IMR-90 (cell line): ENCODE measurements at regions not wholly inside any gene's neighbourhood (a gene's known extent, or its start where the extent isn't known, plus 50 kb on each side); places are given as distances from the start of the nearest gene placed in this dataset.

Experiments used
- ATAC-seq: fragments of 200-7000 bp; cut with Tn5 transposase; 2 replicates; pipeline ENCODE4 v1.9.1; 2020; ENCODE audit warnings: low read depth, mild to moderate bottlenecking, moderate library complexity
- BruUV-seq: library from RNA; stranded (reverse); fragments of 400-500 nt; replicated peaks from 2 replicates; lab custom pipeline; 2021; lab: Mats Ljungman, UMichigan
- CTCF ChIA-PET: fragments of 300-600 bp; formaldehyde crosslinking; extraction: SDS; loops from one replicate; lab custom pipeline; 2021; ENCODE audit warnings: antibody characterized with exemption; lab: Yijun Ruan, JAX
- POLR2A ChIA-PET: fragments of 300-600 bp; sonication (Branson Sonifier 250); formaldehyde crosslinking; loops from one replicate; lab custom pipeline; 2022; ENCODE audit warnings: antibody characterized with exemption; ENCODE audit not compliant: unreplicated experiment; lab: Charles Lee
- DNase-seq: peaks from one replicate; pipeline ENCODE4 v3.0.0; 2013
- H2AFZ ChIP-seq: replicated peaks from 2 replicates; pipeline ENCODE3; 2013; ENCODE audit warnings: low read length, mild to moderate bottlenecking; ENCODE audit not compliant: poor library complexity
- H2AK5ac ChIP-seq: 2 replicates; pipeline ENCODE4 v1.6.1; 2013; ENCODE audit warnings: low read depth, low read length, inconsistent platforms
- H2AK9ac ChIP-seq: replicated peaks from 2 replicates; pipeline ENCODE3; 2013; ENCODE audit warnings: mild to moderate bottlenecking, low read depth, low read length, moderate library complexity; ENCODE audit not compliant: poor library complexity
- H2BK120ac ChIP-seq: 2 replicates; pipeline ENCODE4 v1.6.1; 2013; ENCODE audit warnings: low read depth, low read length, inconsistent platforms
- H2BK15ac ChIP-seq: 3 replicates; pipeline ENCODE4 v1.6.1; 2013; ENCODE audit warnings: low read depth, low read length, inconsistent platforms
- H2BK20ac ChIP-seq: 2 replicates; pipeline ENCODE4 v1.6.1; 2013; ENCODE audit warnings: low read depth, mild to moderate bottlenecking, inconsistent platforms, low read length, moderate library complexity
- H2BK5ac ChIP-seq: 2 replicates; pipeline ENCODE4 v1.6.1; 2013; ENCODE audit warnings: mild to moderate bottlenecking, low read depth, low read length, inconsistent platforms; ENCODE audit not compliant: poor library complexity, severe bottlenecking
- H3K14ac ChIP-seq: replicated peaks from 2 replicates; pipeline ENCODE4 v1.6.1; 2013; ENCODE audit warnings: low read depth, low read length, inconsistent platforms
- H3K18ac ChIP-seq: 2 replicates; pipeline ENCODE4 v1.6.1; 2013; ENCODE audit warnings: low read depth, low read length, control low read depth
- H3K23ac ChIP-seq: 2 replicates; pipeline ENCODE4 v1.6.1; 2013; ENCODE audit warnings: low read depth, low read length, inconsistent platforms
- H3K27ac ChIP-seq: 2 replicates; pipeline ENCODE4 v1.5.1; 2013; ENCODE audit warnings: mild to moderate bottlenecking, control low read depth, low read length; ENCODE audit not compliant: insufficient read depth
- H3K27me3 ChIP-seq: 2 replicates; pipeline ENCODE4 v1.6.1; 2013; ENCODE audit warnings: low read length; ENCODE audit not compliant: control insufficient read depth, insufficient read depth
- H3K36me3 ChIP-seq: 2 replicates; pipeline ENCODE4 v1.6.1; 2013; ENCODE audit warnings: low read length, mixed read lengths; ENCODE audit not compliant: control insufficient read depth, insufficient read depth
- H3K4ac ChIP-seq: 2 replicates; pipeline ENCODE4 v1.6.1; 2013; ENCODE audit warnings: low read depth, low read length, inconsistent platforms
- H3K4me1 ChIP-seq: 2 replicates; pipeline ENCODE4 v1.6.1; 2013; ENCODE audit warnings: low read length, mixed read lengths; ENCODE audit not compliant: control insufficient read depth, insufficient read depth
- H3K4me2 ChIP-seq: 2 replicates; pipeline ENCODE4 v1.6.1; 2013; ENCODE audit warnings: low read depth, mild to moderate bottlenecking, control low read depth, low read length, moderate library complexity
- H3K4me3 ChIP-seq: 2 replicates; pipeline ENCODE4 v1.5.1; 2013; ENCODE audit warnings: low read depth, mild to moderate bottlenecking, control low read depth, low read length, moderate library complexity; ENCODE audit not compliant: insufficient read depth
- H3K56ac ChIP-seq: 2 replicates; pipeline ENCODE4 v1.6.1; 2013; ENCODE audit warnings: low read length, inconsistent platforms; ENCODE audit not compliant: insufficient read depth; ENCODE audit errors: extremely low read depth
- H3K79me1 ChIP-seq, 2 experiments: 2 replicates each; pipeline ENCODE4 v1.6.1; 2013; ENCODE audit warnings: low read length in 2 of 2, inconsistent platforms in 1 of 2, low read depth in 1 of 2
- H3K9ac ChIP-seq: 2 replicates; pipeline ENCODE4 v1.6.1; 2013; ENCODE audit warnings: low read depth, low read length, control low read depth
- H3K9me1 ChIP-seq: 2 replicates; pipeline ENCODE4 v1.6.1; 2013; ENCODE audit warnings: low read length, inconsistent platforms; ENCODE audit not compliant: insufficient read depth
- H3K9me3 ChIP-seq: 2 replicates; pipeline ENCODE4 v1.6.1; 2013; ENCODE audit warnings: low read length; ENCODE audit not compliant: control insufficient read depth, insufficient read depth
- H4K20me1 ChIP-seq: 2 replicates; pipeline ENCODE4 v1.6.1; 2013; ENCODE audit warnings: low read length, inconsistent platforms; ENCODE audit not compliant: insufficient read depth
- H4K5ac ChIP-seq: 2 replicates; pipeline ENCODE4 v1.6.1; 2013; ENCODE audit warnings: mild to moderate bottlenecking, low read depth, low read length, control low read depth
- H4K8ac ChIP-seq, 2 experiments: 2 replicates each; pipeline ENCODE4 v1.6.1; 2013; ENCODE audit warnings: low read depth in 2 of 2, low read length in 2 of 2, control low read depth in 1 of 2, inconsistent platforms in 1 of 2
- H4K91ac ChIP-seq: 2 replicates; pipeline ENCODE4 v1.6.1; 2013; ENCODE audit warnings: low read depth, low read length, inconsistent platforms; ENCODE audit not compliant: insufficient read depth
- BHLHE40 ChIP-seq: fragments of 150-350 bp; IDR thresholded peaks from 2 replicates; pipeline ENCODE4 v1.6.1; 2016; ENCODE audit warnings: mild to moderate bottlenecking, low read depth, low read length
- CEBPB ChIP-seq: IDR thresholded peaks from 2 replicates; pipeline ENCODE4 v1.6.1; 2012; ENCODE audit warnings: low read depth, low read length, improper control_type of control experiment
- ELK1 ChIP-seq: fragments of 150-350 bp; IDR thresholded peaks from 2 replicates; pipeline ENCODE4 v1.6.1; 2016; ENCODE audit warnings: low read depth, mild to moderate bottlenecking, low read length, moderate library complexity, borderline replicate concordance
- FOS ChIP-seq: fragments of 150-350 bp; IDR thresholded peaks from 2 replicates; pipeline ENCODE4 v1.6.1; 2016; ENCODE audit warnings: low read depth, low read length
- MXI1 ChIP-seq: IDR thresholded peaks from 2 replicates; pipeline ENCODE4 v1.6.1; 2012; ENCODE audit warnings: low read depth, mild to moderate bottlenecking, low read length, moderate library complexity, borderline replicate concordance
- POLR2A ChIP-seq: IDR thresholded peaks from 2 replicates; pipeline ENCODE4 v1.6.1; 2012; ENCODE audit warnings: mild to moderate bottlenecking, low read depth, low read length
- RCOR1 ChIP-seq: IDR thresholded peaks from 2 replicates; pipeline ENCODE4 v1.6.1; 2012; ENCODE audit warnings: mild to moderate bottlenecking, low read length, improper control_type of control experiment; ENCODE audit not compliant: insufficient replicate concordance
- SMC3 ChIP-seq: fragments of 150-350 bp; IDR thresholded peaks from 2 replicates; pipeline ENCODE4 v1.6.1; 2016; ENCODE audit warnings: low read depth, mild to moderate bottlenecking, antibody characterized with exemption, low read length, moderate library complexity
- WGBS, 2 experiments: methylation state at CpG; one replicate each; pipeline versions ENCODE4 v1.1.5 to v1.1.7; 2013; ENCODE audit warnings: missing lambda C conversion rate in 2 of 2; ENCODE audit not compliant: insufficient read length in 1 of 2; ENCODE audit errors: extremely low coverage in 2 of 2; 5-methylcytosine and 5-hydroxymethylcytosine counted together
- dilution Hi-C: fragments of 300-500 bp; cut with HindIII; formaldehyde crosslinking; loops from one replicate; pipeline ENCODE4 v1.14.3; 2018; ENCODE audit warnings: low sequenced_read_pairs; ENCODE audit not compliant: unreplicated experiment
- in situ Hi-C: fragments of 300-500 bp; cut with MboI; formaldehyde crosslinking; loops from 3 replicates; pipeline ENCODE4 v1.14.3; 2019; ENCODE audit warnings: low sequenced_read_pairs, inconsistent platforms, mixed read lengths
- intact Hi-C: fragments of 100-400 bp; cut with micrococcal nuclease; formaldehyde crosslinking; loops from 2 replicates; pipeline ENCODE4 v1.10.0; 2022
- TF ChIP-seq, protein P1 (sequence below): conservative IDR thresholded peaks from 2 replicates; pipeline ENCODE4 v1.5.1; 2012; ENCODE audit warnings: mild to moderate bottlenecking, low read depth, low read length, improper control_type of control experiment

DNA sequence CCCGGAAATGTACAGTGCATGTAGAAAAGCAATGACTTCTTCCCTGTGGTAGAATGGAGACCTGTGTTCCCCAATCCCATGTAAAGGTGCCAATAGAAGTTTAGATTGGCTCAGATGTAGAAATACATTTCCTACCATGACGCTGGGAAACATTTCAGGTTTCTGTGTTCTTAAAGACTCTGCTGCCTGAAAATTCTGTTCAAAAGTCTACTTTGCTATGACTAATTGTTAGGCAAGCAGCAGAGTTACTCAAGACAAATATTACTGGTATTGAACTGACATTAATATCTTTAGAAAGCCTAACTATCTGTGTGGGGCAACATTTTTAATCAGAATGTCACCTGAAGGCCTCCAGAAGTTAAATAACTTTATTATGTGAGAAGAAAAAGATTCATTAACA lies 75.5 kb upstream of the ELL2 start:
- no peak overlapping the region; the same call in 1 of the 2 replicates for H3K9ac ChIP-seq
- peak overlapping the region; percentile 30; the same call in 1 of the 2 replicates for H3K4ac ChIP-seq
- ATAC-seq (peak; percentile 48), DNase-seq (peak; percentile 59)
- BruUV-seq = no TSS peak
- no peaks in the 10 kb centered on the region for H3K36me3 ChIP-seq
- intact Hi-C loops (no loop called here), in situ Hi-C loops (no loop called here), dilution Hi-C loops (no loop called here)
- peaks cover 3% of the 10 kb centered on the region; the same call in 1 of the 2 replicates for H3K9me1 ChIP-seq
- H4K8ac ChIP-seq = peak overlapping the region in 1 of 2 experiments; percentile 47; a peak in 2 of 4 replicates
- H4K91ac ChIP-seq = no peak overlapping the region
- H3K27ac ChIP-seq = peak overlapping the region; percentile 75
- WGBS, 2 experiments = no CpG with 5 or more reads among the region's 2 CpGs
- H2BK120ac ChIP-seq = peak overlapping the region; percentile 53; the same call in 1 of the 2 replicates
- POLR2A ChIA-PET = no interaction called here
- no peak overlapping the region; the same call in 1 of the 2 replicates for H2BK20ac ChIP-seq
- no peak overlapping the region for H3K14ac ChIP-seq
- no peak overlapping the region for H4K5ac ChIP-seq
- H3K23ac ChIP-seq = no peak overlapping the region
- H3K27me3 ChIP-seq = no peaks in the 10 kb centered on the region
- peak overlapping the region; percentile 67; the same call in 1 of the 2 replicates for H3K18ac ChIP-seq
- no peak overlapping the region; the same call in 1 of the 2 replicates for H2AK5ac ChIP-seq
- peak overlapping the region; percentile 15; the same call in 1 of the 2 replicates for H3K4me2 ChIP-seq
- no peak overlapping the region for H3K4me3 ChIP-seq
- H3K9me3 ChIP-seq = peaks cover 3% of the 10 kb centered on the region; the same call in 1 of the 2 replicates
- no peak overlapping the region; the same call in 2 of the 3 replicates for H2BK15ac ChIP-seq
- no peak overlapping the region for H2AK9ac ChIP-seq
- no peaks in the 10 kb centered on the region for H4K20me1 ChIP-seq
- CTCF ChIA-PET = no interaction called here
- H3K56ac ChIP-seq = 0 out of 2 replicates have a peak overlapping the region, but pooled peaks have one; percentile 8
- no peak overlapping the region for H2AFZ ChIP-seq
- H3K79me1 ChIP-seq = peaks cover 0 to 4% of the 10 kb centered on the region in 2 experiments; a peak in 2 of 4 replicates
- TF ChIP-seq BHLHE40 (no peak), ELK1 (no peak), MXI1 (no peak), RCOR1 (no peak), CEBPB (peak; percentile 81), POLR2A (no peak), FOS (no peak), SMC3 (no peak)
- TF ChIP-seq, protein P1, sequence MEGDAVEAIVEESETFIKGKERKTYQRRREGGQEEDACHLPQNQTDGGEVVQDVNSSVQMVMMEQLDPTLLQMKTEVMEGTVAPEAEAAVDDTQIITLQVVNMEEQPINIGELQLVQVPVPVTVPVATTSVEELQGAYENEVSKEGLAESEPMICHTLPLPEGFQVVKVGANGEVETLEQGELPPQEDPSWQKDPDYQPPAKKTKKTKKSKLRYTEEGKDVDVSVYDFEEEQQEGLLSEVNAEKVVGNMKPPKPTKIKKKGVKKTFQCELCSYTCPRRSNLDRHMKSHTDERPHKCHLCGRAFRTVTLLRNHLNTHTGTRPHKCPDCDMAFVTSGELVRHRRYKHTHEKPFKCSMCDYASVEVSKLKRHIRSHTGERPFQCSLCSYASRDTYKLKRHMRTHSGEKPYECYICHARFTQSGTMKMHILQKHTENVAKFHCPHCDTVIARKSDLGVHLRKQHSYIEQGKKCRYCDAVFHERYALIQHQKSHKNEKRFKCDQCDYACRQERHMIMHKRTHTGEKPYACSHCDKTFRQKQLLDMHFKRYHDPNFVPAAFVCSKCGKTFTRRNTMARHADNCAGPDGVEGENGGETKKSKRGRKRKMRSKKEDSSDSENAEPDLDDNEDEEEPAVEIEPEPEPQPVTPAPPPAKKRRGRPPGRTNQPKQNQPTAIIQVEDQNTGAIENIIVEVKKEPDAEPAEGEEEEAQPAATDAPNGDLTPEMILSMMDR = no peak
- H2BK5ac ChIP-seq = peak overlapping the region; percentile 89
- peaks cover 3% of the 10 kb centered on the region for H3K4me1 ChIP-seq
